MM.1S (cell line): ENCODE measurements at regions not wholly inside any gene's neighbourhood (a gene's known extent, or its start where the extent isn't known, plus 50 kb on each side); places are given as distances from the start of the nearest gene placed in this dataset.

Experiments used
- DNase-seq: peaks from one replicate; pipeline ENCODE4 v3.0.0-alpha.2; 2015
- H2AFZ ChIP-seq: fragments of 300-600 bp; sonication (generic); 2 replicates; pipeline ENCODE4 v1.6.0; 2016; ENCODE audit warnings: antibody characterized with exemption, low read length
- H3F3A ChIP-seq: fragments of 300-600 bp; sonication (generic); 2 replicates; pipeline ENCODE4 v1.6.1; 2016; ENCODE audit warnings: mild to moderate bottlenecking, antibody characterized with exemption, low read length, moderate library complexity, mixed read lengths; ENCODE audit not compliant: insufficient read depth
- H3K27ac ChIP-seq: fragments of 300-600 bp; sonication (generic); 2 replicates; pipeline ENCODE4 v1.5.1; 2016; ENCODE audit warnings: mild to moderate bottlenecking, low read length
- H3K27me3 ChIP-seq: fragments of 300-600 bp; sonication (generic); replicated peaks from 2 replicates; pipeline ENCODE4 v1.6.0; 2016; ENCODE audit warnings: low read length; ENCODE audit not compliant: insufficient read depth
- H3K36me3 ChIP-seq: fragments of 300-600 bp; sonication (generic); replicated peaks from 2 replicates; pipeline ENCODE4 v1.6.1; 2016; ENCODE audit warnings: mild to moderate bottlenecking, low read length, mixed read lengths; ENCODE audit not compliant: insufficient read depth
- H3K4me1 ChIP-seq: fragments of 300-600 bp; sonication (generic); 2 replicates; pipeline ENCODE4 v1.6.1; 2016; ENCODE audit warnings: low read length, mixed read lengths
- H3K4me2 ChIP-seq: fragments of 300-600 bp; sonication (generic); 2 replicates; pipeline ENCODE4 v1.6.0; 2016; ENCODE audit warnings: low read depth, low read length
- H3K4me3 ChIP-seq: fragments of 300-600 bp; sonication (generic); 2 replicates; pipeline ENCODE4 v1.5.1; 2016; ENCODE audit warnings: low read length, mixed read lengths
- H3K79me2 ChIP-seq: fragments of 300-600 bp; sonication (generic); 2 replicates; pipeline ENCODE4 v1.6.1; 2016; ENCODE audit warnings: mixed run types, low read length, mixed read lengths
- H3K9ac ChIP-seq: fragments of 300-600 bp; sonication (generic); 2 replicates; pipeline ENCODE4 v1.6.1; 2016; ENCODE audit warnings: low read length, mixed read lengths
- H3K9me2 ChIP-seq: fragments of 300-600 bp; sonication (generic); replicated peaks from 2 replicates; pipeline ENCODE4 v1.6.1; 2016; ENCODE audit warnings: mild to moderate bottlenecking, low read length, mixed read lengths; ENCODE audit not compliant: insufficient read depth
- H3K9me3 ChIP-seq: fragments of 300-600 bp; sonication (generic); replicated peaks from 2 replicates; pipeline ENCODE4 v1.6.1; 2016; ENCODE audit warnings: mild to moderate bottlenecking, low read length, mixed read lengths; ENCODE audit not compliant: insufficient read depth
- H4K20me1 ChIP-seq: fragments of 300-600 bp; sonication (generic); 2 replicates; pipeline ENCODE4 v1.6.1; 2016; ENCODE audit warnings: mild to moderate bottlenecking, low read length, moderate library complexity, mixed read lengths; ENCODE audit not compliant: insufficient read depth
- EZH2 ChIP-seq: fragments of 300-600 bp; sonication (generic); optimal IDR thresholded peaks from 2 replicates; pipeline ENCODE3; 2017; ENCODE audit warnings: low read depth, mild to moderate bottlenecking, antibody characterized with exemption, low read length, mixed read lengths
- EZH2phosphoT487 ChIP-seq: fragments of 300-600 bp; sonication (generic); IDR thresholded peaks from 2 replicates; pipeline ENCODE4 v1.6.1; 2018; ENCODE audit warnings: antibody characterized with exemption, low read length
- TF ChIP-seq, protein P1 (sequence below): fragments of 300-600 bp; sonication (generic); IDR thresholded peaks from 2 replicates; pipeline ENCODE4 v1.5.1; 2016; ENCODE audit warnings: antibody characterized with exemption, low read length, mixed read lengths

GRCh38 chr18:59954241-59954640 is 54.4 kb downstream of the PMAIP1 start:
- peaks cover 5% of the 10 kb centered on the region for H3K4me1 ChIP-seq
- H2AFZ ChIP-seq: no peak overlapping the region
- H3K27me3 ChIP-seq: no peaks in the 10 kb centered on the region
- TF ChIP-seq, protein P1, sequence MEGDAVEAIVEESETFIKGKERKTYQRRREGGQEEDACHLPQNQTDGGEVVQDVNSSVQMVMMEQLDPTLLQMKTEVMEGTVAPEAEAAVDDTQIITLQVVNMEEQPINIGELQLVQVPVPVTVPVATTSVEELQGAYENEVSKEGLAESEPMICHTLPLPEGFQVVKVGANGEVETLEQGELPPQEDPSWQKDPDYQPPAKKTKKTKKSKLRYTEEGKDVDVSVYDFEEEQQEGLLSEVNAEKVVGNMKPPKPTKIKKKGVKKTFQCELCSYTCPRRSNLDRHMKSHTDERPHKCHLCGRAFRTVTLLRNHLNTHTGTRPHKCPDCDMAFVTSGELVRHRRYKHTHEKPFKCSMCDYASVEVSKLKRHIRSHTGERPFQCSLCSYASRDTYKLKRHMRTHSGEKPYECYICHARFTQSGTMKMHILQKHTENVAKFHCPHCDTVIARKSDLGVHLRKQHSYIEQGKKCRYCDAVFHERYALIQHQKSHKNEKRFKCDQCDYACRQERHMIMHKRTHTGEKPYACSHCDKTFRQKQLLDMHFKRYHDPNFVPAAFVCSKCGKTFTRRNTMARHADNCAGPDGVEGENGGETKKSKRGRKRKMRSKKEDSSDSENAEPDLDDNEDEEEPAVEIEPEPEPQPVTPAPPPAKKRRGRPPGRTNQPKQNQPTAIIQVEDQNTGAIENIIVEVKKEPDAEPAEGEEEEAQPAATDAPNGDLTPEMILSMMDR: no peak
- TF ChIP-seq EZH2phosphoT487 (no peak), EZH2 (no peak)
- H3K27ac ChIP-seq: no peak overlapping the region
- H3K9me3 ChIP-seq: no peaks in the 10 kb centered on the region
- no peak overlapping the region for H3K9ac ChIP-seq
- DNase-seq: no peak
- no peak overlapping the region for H3K4me2 ChIP-seq
- H3K36me3 ChIP-seq: no peaks in the 10 kb centered on the region
- no peaks in the 10 kb centered on the region for H4K20me1 ChIP-seq
- no peaks in the 10 kb centered on the region for H3K9me2 ChIP-seq
- no peak overlapping the region for H3K4me3 ChIP-seq
- H3F3A ChIP-seq: no peaks in the 10 kb centered on the region
- no peaks in the 10 kb centered on the region for H3K79me2 ChIP-seq
